IMR-90 (cell line): ENCODE measurements at regions not wholly inside any gene's neighbourhood (a gene's known extent, or its start where the extent isn't known, plus 50 kb on each side); places are given as distances from the start of the nearest gene placed in this dataset.

ENCODE experiments used
- ATAC-seq: fragments of 200-7000 bp; cut with Tn5 transposase; 2 replicates; pipeline ENCODE4 v1.9.1; 2020; ENCODE audit warnings: low read depth, mild to moderate bottlenecking, moderate library complexity
- BruUV-seq: library from RNA; stranded (reverse); fragments of 400-500 nt; replicated peaks from 2 replicates; lab custom pipeline; 2021; lab: Mats Ljungman, UMichigan
- CTCF ChIA-PET: fragments of 300-600 bp; formaldehyde crosslinking; extraction: SDS; loops from one replicate; lab custom pipeline; 2021; ENCODE audit warnings: antibody characterized with exemption; lab: Yijun Ruan, JAX
- POLR2A ChIA-PET: fragments of 300-600 bp; sonication (Branson Sonifier 250); formaldehyde crosslinking; loops from one replicate; lab custom pipeline; 2022; ENCODE audit warnings: antibody characterized with exemption; ENCODE audit not compliant: unreplicated experiment; lab: Charles Lee
- DNase-seq: peaks from one replicate; pipeline ENCODE4 v3.0.0; 2013
- H2AFZ ChIP-seq: replicated peaks from 2 replicates; pipeline ENCODE3; 2013; ENCODE audit warnings: low read length, mild to moderate bottlenecking; ENCODE audit not compliant: poor library complexity
- H2AK5ac ChIP-seq: 2 replicates; pipeline ENCODE4 v1.6.1; 2013; ENCODE audit warnings: low read depth, low read length, inconsistent platforms
- H2AK9ac ChIP-seq: replicated peaks from 2 replicates; pipeline ENCODE3; 2013; ENCODE audit warnings: mild to moderate bottlenecking, low read depth, low read length, moderate library complexity; ENCODE audit not compliant: poor library complexity
- H2BK120ac ChIP-seq: 2 replicates; pipeline ENCODE4 v1.6.1; 2013; ENCODE audit warnings: low read depth, low read length, inconsistent platforms
- H2BK15ac ChIP-seq: 3 replicates; pipeline ENCODE4 v1.6.1; 2013; ENCODE audit warnings: low read depth, low read length, inconsistent platforms
- H2BK20ac ChIP-seq: 2 replicates; pipeline ENCODE4 v1.6.1; 2013; ENCODE audit warnings: low read depth, mild to moderate bottlenecking, inconsistent platforms, low read length, moderate library complexity
- H2BK5ac ChIP-seq: 2 replicates; pipeline ENCODE4 v1.6.1; 2013; ENCODE audit warnings: mild to moderate bottlenecking, low read depth, low read length, inconsistent platforms; ENCODE audit not compliant: poor library complexity, severe bottlenecking
- H3K14ac ChIP-seq: replicated peaks from 2 replicates; pipeline ENCODE4 v1.6.1; 2013; ENCODE audit warnings: low read depth, low read length, inconsistent platforms
- H3K18ac ChIP-seq: 2 replicates; pipeline ENCODE4 v1.6.1; 2013; ENCODE audit warnings: low read depth, low read length, control low read depth
- H3K23ac ChIP-seq: 2 replicates; pipeline ENCODE4 v1.6.1; 2013; ENCODE audit warnings: low read depth, low read length, inconsistent platforms
- H3K27ac ChIP-seq: 2 replicates; pipeline ENCODE4 v1.5.1; 2013; ENCODE audit warnings: mild to moderate bottlenecking, control low read depth, low read length; ENCODE audit not compliant: insufficient read depth
- H3K27me3 ChIP-seq: 2 replicates; pipeline ENCODE4 v1.6.1; 2013; ENCODE audit warnings: low read length; ENCODE audit not compliant: control insufficient read depth, insufficient read depth
- H3K36me3 ChIP-seq: 2 replicates; pipeline ENCODE4 v1.6.1; 2013; ENCODE audit warnings: low read length, mixed read lengths; ENCODE audit not compliant: control insufficient read depth, insufficient read depth
- H3K4ac ChIP-seq: 2 replicates; pipeline ENCODE4 v1.6.1; 2013; ENCODE audit warnings: low read depth, low read length, inconsistent platforms
- H3K4me1 ChIP-seq: 2 replicates; pipeline ENCODE4 v1.6.1; 2013; ENCODE audit warnings: low read length, mixed read lengths; ENCODE audit not compliant: control insufficient read depth, insufficient read depth
- H3K4me2 ChIP-seq: 2 replicates; pipeline ENCODE4 v1.6.1; 2013; ENCODE audit warnings: low read depth, mild to moderate bottlenecking, control low read depth, low read length, moderate library complexity
- H3K4me3 ChIP-seq: 2 replicates; pipeline ENCODE4 v1.5.1; 2013; ENCODE audit warnings: low read depth, mild to moderate bottlenecking, control low read depth, low read length, moderate library complexity; ENCODE audit not compliant: insufficient read depth
- H3K56ac ChIP-seq: 2 replicates; pipeline ENCODE4 v1.6.1; 2013; ENCODE audit warnings: low read length, inconsistent platforms; ENCODE audit not compliant: insufficient read depth; ENCODE audit errors: extremely low read depth
- H3K79me1 ChIP-seq, 2 experiments: 2 replicates each; pipeline ENCODE4 v1.6.1; 2013; ENCODE audit warnings: low read length in 2 of 2, inconsistent platforms in 1 of 2, low read depth in 1 of 2
- H3K9ac ChIP-seq: 2 replicates; pipeline ENCODE4 v1.6.1; 2013; ENCODE audit warnings: low read depth, low read length, control low read depth
- H3K9me1 ChIP-seq: 2 replicates; pipeline ENCODE4 v1.6.1; 2013; ENCODE audit warnings: low read length, inconsistent platforms; ENCODE audit not compliant: insufficient read depth
- H3K9me3 ChIP-seq: 2 replicates; pipeline ENCODE4 v1.6.1; 2013; ENCODE audit warnings: low read length; ENCODE audit not compliant: control insufficient read depth, insufficient read depth
- H4K20me1 ChIP-seq: 2 replicates; pipeline ENCODE4 v1.6.1; 2013; ENCODE audit warnings: low read length, inconsistent platforms; ENCODE audit not compliant: insufficient read depth
- H4K5ac ChIP-seq: 2 replicates; pipeline ENCODE4 v1.6.1; 2013; ENCODE audit warnings: mild to moderate bottlenecking, low read depth, low read length, control low read depth
- H4K8ac ChIP-seq, 2 experiments: 2 replicates each; pipeline ENCODE4 v1.6.1; 2013; ENCODE audit warnings: low read depth in 2 of 2, low read length in 2 of 2, control low read depth in 1 of 2, inconsistent platforms in 1 of 2
- H4K91ac ChIP-seq: 2 replicates; pipeline ENCODE4 v1.6.1; 2013; ENCODE audit warnings: low read depth, low read length, inconsistent platforms; ENCODE audit not compliant: insufficient read depth
- BHLHE40 ChIP-seq: fragments of 150-350 bp; IDR thresholded peaks from 2 replicates; pipeline ENCODE4 v1.6.1; 2016; ENCODE audit warnings: mild to moderate bottlenecking, low read depth, low read length
- CEBPB ChIP-seq: IDR thresholded peaks from 2 replicates; pipeline ENCODE4 v1.6.1; 2012; ENCODE audit warnings: low read depth, low read length, improper control_type of control experiment
- CHD1 ChIP-seq: IDR thresholded peaks from 2 replicates; pipeline ENCODE4 v1.6.1; 2012; ENCODE audit warnings: low read depth, low read length, improper control_type of control experiment
- FOS ChIP-seq: fragments of 150-350 bp; IDR thresholded peaks from 2 replicates; pipeline ENCODE4 v1.6.1; 2016; ENCODE audit warnings: low read depth, low read length
- MAFK ChIP-seq: IDR thresholded peaks from 2 replicates; pipeline ENCODE4 v1.6.1; 2012; ENCODE audit warnings: low read depth, low read length, improper control_type of control experiment
- MAZ ChIP-seq: IDR thresholded peaks from 2 replicates; pipeline ENCODE4 v1.6.1; 2012; ENCODE audit warnings: low read depth, mild to moderate bottlenecking, low read length, improper control_type of control experiment, moderate library complexity, borderline replicate concordance
- NFE2L2 ChIP-seq: fragments of 150-350 bp; IDR thresholded peaks from 2 replicates; pipeline ENCODE4 v1.6.1; 2016; ENCODE audit warnings: low read depth, mild to moderate bottlenecking, low read length
- POLR2A ChIP-seq: IDR thresholded peaks from 2 replicates; pipeline ENCODE4 v1.6.1; 2012; ENCODE audit warnings: mild to moderate bottlenecking, low read depth, low read length
- RAD21 ChIP-seq: IDR thresholded peaks from 2 replicates; pipeline ENCODE4 v1.6.1; 2012; ENCODE audit warnings: low read length, improper control_type of control experiment
- RCOR1 ChIP-seq: IDR thresholded peaks from 2 replicates; pipeline ENCODE4 v1.6.1; 2012; ENCODE audit warnings: mild to moderate bottlenecking, low read length, improper control_type of control experiment; ENCODE audit not compliant: insufficient replicate concordance
- RFX5 ChIP-seq: IDR thresholded peaks from 2 replicates; pipeline ENCODE4 v1.8.0; 2012; ENCODE audit warnings: low read depth, mild to moderate bottlenecking, low read length, moderate library complexity
- SMC3 ChIP-seq: fragments of 150-350 bp; IDR thresholded peaks from 2 replicates; pipeline ENCODE4 v1.6.1; 2016; ENCODE audit warnings: low read depth, mild to moderate bottlenecking, antibody characterized with exemption, low read length, moderate library complexity
- WGBS, 2 experiments: methylation state at CpG; one replicate each; pipeline versions ENCODE4 v1.1.5 to v1.1.7; 2013; ENCODE audit warnings: missing lambda C conversion rate in 2 of 2; ENCODE audit not compliant: insufficient read length in 1 of 2; ENCODE audit errors: extremely low coverage in 2 of 2; 5-methylcytosine and 5-hydroxymethylcytosine counted together
- dilution Hi-C: fragments of 300-500 bp; cut with HindIII; formaldehyde crosslinking; loops from one replicate; pipeline ENCODE4 v1.14.3; 2018; ENCODE audit warnings: low sequenced_read_pairs; ENCODE audit not compliant: unreplicated experiment
- in situ Hi-C: fragments of 300-500 bp; cut with MboI; formaldehyde crosslinking; loops from 3 replicates; pipeline ENCODE4 v1.14.3; 2019; ENCODE audit warnings: low sequenced_read_pairs, inconsistent platforms, mixed read lengths
- intact Hi-C: fragments of 100-400 bp; cut with micrococcal nuclease; formaldehyde crosslinking; loops from 2 replicates; pipeline ENCODE4 v1.10.0; 2022
- TF ChIP-seq, protein P1 (sequence below): conservative IDR thresholded peaks from 2 replicates; pipeline ENCODE4 v1.5.1; 2012; ENCODE audit warnings: mild to moderate bottlenecking, low read depth, low read length, improper control_type of control experiment
- TF ChIP-seq, protein P2 (sequence below): fragments of 150-350 bp; IDR thresholded peaks from 2 replicates; pipeline ENCODE4 v1.6.1; 2017; ENCODE audit warnings: mild to moderate bottlenecking, antibody characterized with exemption, low read length, low read depth
- TF ChIP-seq, protein P3 (sequence below): fragments of 150-350 bp; IDR thresholded peaks from 2 replicates; pipeline ENCODE4 v1.6.1; 2016; ENCODE audit warnings: low read depth, mild to moderate bottlenecking, low read length, moderate library complexity, borderline replicate concordance

DNA sequence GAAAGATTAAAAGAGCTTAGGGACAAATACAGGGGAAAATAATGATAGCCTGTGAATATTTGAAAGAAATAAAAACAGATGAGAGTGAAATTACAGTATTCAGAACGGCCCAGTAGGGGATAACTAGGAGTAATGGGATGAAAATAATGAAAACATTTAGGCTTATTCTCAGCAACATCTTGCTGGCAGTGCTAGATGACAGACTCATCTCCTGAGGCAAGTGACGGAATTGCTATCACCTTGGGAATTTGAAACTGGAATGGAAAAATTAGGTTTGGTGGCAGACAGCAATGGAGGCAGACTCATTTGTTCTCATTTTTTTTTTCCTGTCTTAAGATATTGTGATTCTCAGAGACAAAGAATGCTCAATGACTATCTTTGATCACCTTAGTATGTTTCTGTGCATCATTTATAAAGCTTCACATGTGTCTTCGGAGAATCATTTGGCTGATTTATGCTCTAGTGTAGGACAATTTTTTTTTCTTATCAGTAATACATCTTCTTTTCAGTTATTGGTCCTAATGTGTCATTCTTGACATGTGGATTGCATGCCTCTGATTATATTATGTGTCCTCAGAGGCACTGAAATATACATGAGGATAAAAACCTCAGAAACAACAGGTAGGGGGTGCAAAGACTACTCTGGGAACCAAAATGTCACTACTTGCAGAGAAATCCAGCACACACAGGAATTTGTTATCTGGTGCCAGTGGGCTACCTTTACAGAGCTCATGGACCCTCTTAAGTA, 711.7 kb downstream of the EDEM1 start:
- H3K27me3 ChIP-seq: no peaks in the 10 kb centered on the region
- no peak for DNase-seq
- H2AK9ac ChIP-seq: no peak overlapping the region
- WGBS, 2 experiments: no CpG with 5 or more reads among the region's 3 CpGs
- no peak overlapping the region for H3K4ac ChIP-seq
- no peak overlapping the region for H4K8ac ChIP-seq
- no TSS peak for BruUV-seq
- H3K14ac ChIP-seq: no peak overlapping the region
- no peak overlapping the region for H3K4me3 ChIP-seq
- CTCF ChIA-PET: interaction anchor here (0.7 kb wide), 1 partner anchor 55 kb away, joined by 5 read pairs; no protein-coding TSS in a partner anchor
- dilution Hi-C loops: no loop called here
- no peaks in the 10 kb centered on the region for H3K36me3 ChIP-seq
- H2AFZ ChIP-seq: no peak overlapping the region
- H4K5ac ChIP-seq: no peak overlapping the region
- intact Hi-C loops: no loop called here
- no peak overlapping the region for H2AK5ac ChIP-seq
- no peak overlapping the region for H2BK5ac ChIP-seq
- POLR2A ChIA-PET: no interaction called here
- H3K79me1 ChIP-seq: no peaks in the 10 kb centered on the region
- peaks cover 2% of the 10 kb centered on the region for H3K9me3 ChIP-seq
- no peaks in the 10 kb centered on the region for H4K20me1 ChIP-seq
- no peaks in the 10 kb centered on the region for H3K4me1 ChIP-seq
- H3K4me2 ChIP-seq: no peak overlapping the region
- no peak overlapping the region for H3K23ac ChIP-seq
- no peak overlapping the region for H3K18ac ChIP-seq
- no peak overlapping the region for H3K9ac ChIP-seq
- H3K27ac ChIP-seq: no peak overlapping the region
- H4K91ac ChIP-seq: no peak overlapping the region
- no peak for ATAC-seq
- H2BK15ac ChIP-seq: no peak overlapping the region
- no peak overlapping the region for H2BK120ac ChIP-seq
- no peaks in the 10 kb centered on the region for H3K9me1 ChIP-seq
- no peak overlapping the region for H2BK20ac ChIP-seq
- in situ Hi-C loops: no loop called here
- TF ChIP-seq POLR2A: no peak
- TF ChIP-seq RAD21: no peak
- no peak for TF ChIP-seq CEBPB
- no peak for TF ChIP-seq MAZ
- TF ChIP-seq, protein P1, sequence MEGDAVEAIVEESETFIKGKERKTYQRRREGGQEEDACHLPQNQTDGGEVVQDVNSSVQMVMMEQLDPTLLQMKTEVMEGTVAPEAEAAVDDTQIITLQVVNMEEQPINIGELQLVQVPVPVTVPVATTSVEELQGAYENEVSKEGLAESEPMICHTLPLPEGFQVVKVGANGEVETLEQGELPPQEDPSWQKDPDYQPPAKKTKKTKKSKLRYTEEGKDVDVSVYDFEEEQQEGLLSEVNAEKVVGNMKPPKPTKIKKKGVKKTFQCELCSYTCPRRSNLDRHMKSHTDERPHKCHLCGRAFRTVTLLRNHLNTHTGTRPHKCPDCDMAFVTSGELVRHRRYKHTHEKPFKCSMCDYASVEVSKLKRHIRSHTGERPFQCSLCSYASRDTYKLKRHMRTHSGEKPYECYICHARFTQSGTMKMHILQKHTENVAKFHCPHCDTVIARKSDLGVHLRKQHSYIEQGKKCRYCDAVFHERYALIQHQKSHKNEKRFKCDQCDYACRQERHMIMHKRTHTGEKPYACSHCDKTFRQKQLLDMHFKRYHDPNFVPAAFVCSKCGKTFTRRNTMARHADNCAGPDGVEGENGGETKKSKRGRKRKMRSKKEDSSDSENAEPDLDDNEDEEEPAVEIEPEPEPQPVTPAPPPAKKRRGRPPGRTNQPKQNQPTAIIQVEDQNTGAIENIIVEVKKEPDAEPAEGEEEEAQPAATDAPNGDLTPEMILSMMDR: no peak
- TF ChIP-seq, protein P2, sequence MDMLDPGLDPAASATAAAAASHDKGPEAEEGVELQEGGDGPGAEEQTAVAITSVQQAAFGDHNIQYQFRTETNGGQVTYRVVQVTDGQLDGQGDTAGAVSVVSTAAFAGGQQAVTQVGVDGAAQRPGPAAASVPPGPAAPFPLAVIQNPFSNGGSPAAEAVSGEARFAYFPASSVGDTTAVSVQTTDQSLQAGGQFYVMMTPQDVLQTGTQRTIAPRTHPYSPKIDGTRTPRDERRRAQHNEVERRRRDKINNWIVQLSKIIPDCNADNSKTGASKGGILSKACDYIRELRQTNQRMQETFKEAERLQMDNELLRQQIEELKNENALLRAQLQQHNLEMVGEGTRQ: no peak
- TF ChIP-seq RCOR1: no peak
- no peak for TF ChIP-seq MAFK
- TF ChIP-seq FOS: no peak
- no peak for TF ChIP-seq SMC3
- no peak for TF ChIP-seq RFX5
- no peak for TF ChIP-seq CHD1
- no peak for TF ChIP-seq NFE2L2
- TF ChIP-seq, protein P3, sequence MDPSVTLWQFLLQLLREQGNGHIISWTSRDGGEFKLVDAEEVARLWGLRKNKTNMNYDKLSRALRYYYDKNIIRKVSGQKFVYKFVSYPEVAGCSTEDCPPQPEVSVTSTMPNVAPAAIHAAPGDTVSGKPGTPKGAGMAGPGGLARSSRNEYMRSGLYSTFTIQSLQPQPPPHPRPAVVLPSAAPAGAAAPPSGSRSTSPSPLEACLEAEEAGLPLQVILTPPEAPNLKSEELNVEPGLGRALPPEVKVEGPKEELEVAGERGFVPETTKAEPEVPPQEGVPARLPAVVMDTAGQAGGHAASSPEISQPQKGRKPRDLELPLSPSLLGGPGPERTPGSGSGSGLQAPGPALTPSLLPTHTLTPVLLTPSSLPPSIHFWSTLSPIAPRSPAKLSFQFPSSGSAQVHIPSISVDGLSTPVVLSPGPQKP: no peak
- TF ChIP-seq BHLHE40: no peak
- H3K56ac ChIP-seq: no peak overlapping the region
